ENCODE measurements at regions not wholly inside any gene's neighbourhood (a gene's known extent, or its start where the extent isn't known, plus 50 kb on each side); places are given as distances from the start of the nearest gene placed in this dataset.
"Not testable (repeated sequence)": the region's sequence is repeated elsewhere in the genome, so short reads cannot be mapped to it uniquely, and the experiment has no call there.

- Histone ChIP-seq H3K4me3 (no peak overlapping the region), H3K27me3 (replicated peaks) (no peaks in the 10 kb centered on the region), H3K36me3 (peaks cover 11% of the 10 kb centered on the region; the same call in 1 of the 2 replicates), H3K4me1 (replicated peaks) (no peaks in the 10 kb centered on the region), H3K27ac (no peak overlapping the region), H3K9me3 (replicated peaks) (no peaks in the 10 kb centered on the region)
- DNase-seq (ENCODE audit: low read depth in 1 of 2, low spot score in 2 of 2), result no peak
Observed at GRCh38 chr6:144785056-144785455, 499.9 kb downstream of the UTRN start.

DNA sequence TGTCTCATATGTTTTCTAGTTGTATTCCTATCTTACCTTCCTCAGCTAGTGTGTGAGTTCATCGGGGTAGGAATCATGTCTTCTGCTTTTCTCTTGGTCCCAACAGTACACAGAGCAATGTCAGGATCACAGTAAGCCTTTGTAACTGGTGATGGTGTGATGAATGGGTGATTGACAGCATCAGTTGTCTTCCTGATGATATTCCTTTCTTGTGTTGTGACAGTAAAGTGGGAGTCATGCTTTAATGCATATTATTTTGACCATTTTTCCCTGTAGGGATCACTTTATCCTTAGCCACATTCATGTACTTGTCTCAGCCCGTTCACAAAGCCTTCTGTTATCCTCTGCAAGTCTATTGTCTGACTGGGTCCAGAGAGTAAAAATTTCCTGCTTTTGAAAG, 501.7 kb downstream of the UTRN start:
- Histone ChIP-seq H3K4me1 (replicated peaks) (no peaks in the 10 kb centered on the region), H3K36me3 (peaks cover 15% of the 10 kb centered on the region; the same call in 1 of the 2 replicates), H3K9me3 (replicated peaks) (no peaks in the 10 kb centered on the region), H3K27me3 (replicated peaks) (no peaks in the 10 kb centered on the region), H3K4me3 (no peak overlapping the region), H3K27ac (no peak overlapping the region)
- DNase-seq (ENCODE audit: low read depth in 1 of 2, low spot score in 2 of 2), result no peak

- H3K4me1 ChIP-seq (replicated peaks), result peaks cover 12% of the 10 kb centered on the region
- H3K27me3 ChIP-seq (replicated peaks), result no peaks in the 10 kb centered on the region
- no peak for DNase-seq (ENCODE audit: low read depth in 1 of 2, low spot score in 2 of 2)
- no peaks in the 10 kb centered on the region for H3K9me3 ChIP-seq (replicated peaks)
- no peak overlapping the region for H3K4me3 ChIP-seq
- H3K27ac ChIP-seq, result no peak overlapping the region
- peaks cover 38% of the 10 kb centered on the region for H3K36me3 ChIP-seq
Observed at GRCh38 chr6:144793744-144794143, 508.6 kb downstream of the UTRN start.

- H3K27ac ChIP-seq; H3K9me3 ChIP-seq (replicated peaks); DNase-seq (ENCODE audit: low read depth in 1 of 2, low spot score in 2 of 2); H3K27me3 ChIP-seq (replicated peaks); H3K4me3 ChIP-seq: not testable (repeated sequence)
- peaks cover 44% of the 10 kb centered on the region for H3K36me3 ChIP-seq
- peaks cover 12% of the 10 kb centered on the region for H3K4me1 ChIP-seq (replicated peaks)
Observed at GRCh38 chr6:144795022-144795421, 509.9 kb downstream of the UTRN start.

GRCh38 chr6:144796070-144796469, 510.9 kb downstream of the UTRN start:
- Histone ChIP-seq H3K36me3 (peaks cover 39% of the 10 kb centered on the region), H3K27me3 (replicated peaks) (no peaks in the 10 kb centered on the region), H3K9me3 (replicated peaks) (no peaks in the 10 kb centered on the region), H3K27ac (no peak overlapping the region), H3K4me3 (no peak overlapping the region), H3K4me1 (replicated peaks) (peaks cover 12% of the 10 kb centered on the region)
- no peak for DNase-seq (ENCODE audit: low read depth in 1 of 2, low spot score in 2 of 2)

DNA sequence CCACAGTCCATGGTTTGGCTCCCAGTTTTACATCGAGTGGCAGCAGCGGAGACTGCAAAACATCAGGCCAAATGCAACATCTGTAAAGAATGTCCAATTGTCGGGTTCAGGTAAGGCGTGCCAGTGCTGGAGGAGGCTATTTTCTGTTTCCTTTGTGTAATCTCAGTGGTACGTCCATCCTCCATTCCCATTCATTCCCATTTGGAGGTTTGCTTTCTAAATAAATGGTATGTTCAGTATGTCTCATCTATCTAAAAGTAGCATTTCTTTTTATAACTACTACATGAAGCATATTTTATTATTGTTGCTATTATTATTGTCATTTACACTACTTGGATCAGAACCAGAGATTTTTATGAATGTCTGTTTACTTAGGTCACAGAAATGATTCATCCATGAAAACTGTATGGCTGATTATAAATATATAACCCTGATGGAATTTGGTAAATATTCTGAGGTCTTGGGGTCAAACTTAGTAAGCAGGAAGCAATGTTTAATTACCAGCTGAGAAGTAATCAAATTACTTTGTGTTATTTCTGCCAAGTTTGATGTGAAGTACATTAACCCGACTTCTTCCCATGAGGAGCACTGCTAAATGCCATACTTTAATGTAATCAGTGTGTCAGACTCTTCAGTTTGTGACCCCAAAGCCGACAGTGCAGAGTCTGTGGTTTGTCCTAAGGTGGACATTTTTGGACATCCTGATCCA, 512.9 kb downstream of the UTRN start:
- Histone ChIP-seq H3K9me3 (replicated peaks) (no peaks in the 10 kb centered on the region), H3K4me3 (no peak overlapping the region), H3K27me3 (replicated peaks) (no peaks in the 10 kb centered on the region), H3K36me3 (peaks cover 42% of the 10 kb centered on the region), H3K4me1 (replicated peaks) (peaks cover 12% of the 10 kb centered on the region), H3K27ac (peak overlapping the region; percentile 22; the same call in 1 of the 2 replicates)
- DNase-seq (ENCODE audit: low read depth in 1 of 2, low spot score in 2 of 2), result peak in 1 of 2 experiments; percentile 43

GRCh38 chr6:144804246-144804790, 519.2 kb downstream of the UTRN start:
- Histone ChIP-seq H3K27ac (no peak overlapping the region), H3K27me3 (replicated peaks) (no peaks in the 10 kb centered on the region), H3K36me3 (peaks cover 12% of the 10 kb centered on the region; the same call in 1 of the 2 replicates), H3K9me3 (replicated peaks) (no peaks in the 10 kb centered on the region), H3K4me3 (no peak overlapping the region), H3K4me1 (replicated peaks) (no peaks in the 10 kb centered on the region)
- no peak for DNase-seq (ENCODE audit: low read depth in 1 of 2, low spot score in 2 of 2)

GRCh38 chr6:144805049-144805448, 519.9 kb downstream of the UTRN start:
- DNase-seq (ENCODE audit: low read depth in 1 of 2, low spot score in 2 of 2), result no peak
- no peak overlapping the region for H3K4me3 ChIP-seq
- H3K27ac ChIP-seq, result no peak overlapping the region
- H3K36me3 ChIP-seq, result peaks cover 13% of the 10 kb centered on the region
- H3K9me3 ChIP-seq (replicated peaks), result no peaks in the 10 kb centered on the region
- H3K4me1 ChIP-seq (replicated peaks), result no peaks in the 10 kb centered on the region
- H3K27me3 ChIP-seq (replicated peaks), result no peaks in the 10 kb centered on the region

- no peaks in the 10 kb centered on the region for H3K9me3 ChIP-seq (replicated peaks)
- H3K36me3 ChIP-seq, result peaks cover 18% of the 10 kb centered on the region
- H3K27ac ChIP-seq, result no peak overlapping the region
- H3K4me1 ChIP-seq (replicated peaks), result no peaks in the 10 kb centered on the region
- no peaks in the 10 kb centered on the region for H3K27me3 ChIP-seq (replicated peaks)
- H3K4me3 ChIP-seq, result no peak overlapping the region
- no peak for DNase-seq (ENCODE audit: low read depth in 1 of 2, low spot score in 2 of 2)
Observed at GRCh38 chr6:144806222-144806621, 521.1 kb downstream of the UTRN start.

GRCh38 chr6:144809120-144809519, 524.0 kb downstream of the UTRN start:
- Histone ChIP-seq H3K4me3 (no peak overlapping the region), H3K27ac (no peak overlapping the region), H3K27me3 (replicated peaks) (no peaks in the 10 kb centered on the region), H3K9me3 (replicated peaks) (no peaks in the 10 kb centered on the region), H3K36me3 (peaks cover 16% of the 10 kb centered on the region), H3K4me1 (replicated peaks) (no peaks in the 10 kb centered on the region)
- peak in 1 of 2 experiments; percentile 8 for DNase-seq (ENCODE audit: low read depth in 1 of 2, low spot score in 2 of 2)

DNA sequence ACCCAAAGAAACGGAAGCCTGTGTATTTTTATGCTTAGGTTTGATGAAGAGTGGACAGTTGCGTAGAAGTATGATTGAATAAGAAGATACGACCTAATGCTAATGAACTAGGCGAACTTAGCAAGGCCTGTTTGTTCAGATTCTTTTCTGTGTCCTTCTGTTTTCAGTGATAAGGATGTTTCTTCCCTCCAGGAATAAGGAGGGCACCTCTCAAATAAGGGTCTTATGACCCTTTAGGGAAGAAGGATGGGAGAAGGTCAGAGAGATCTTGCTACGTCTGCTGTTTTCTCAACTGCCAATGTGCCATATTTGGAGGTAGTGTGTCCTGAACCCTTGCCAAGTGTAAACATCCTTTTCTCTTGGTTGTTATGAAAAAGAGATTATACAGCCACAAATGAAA, 524.8 kb downstream of the UTRN start:
- Histone ChIP-seq H3K27ac (no peak overlapping the region), H3K4me1 (replicated peaks) (no peaks in the 10 kb centered on the region), H3K4me3 (no peak overlapping the region), H3K36me3 (peaks cover 18% of the 10 kb centered on the region), H3K9me3 (replicated peaks) (no peaks in the 10 kb centered on the region), H3K27me3 (replicated peaks) (no peaks in the 10 kb centered on the region)
- no peak for DNase-seq (ENCODE audit: low read depth in 1 of 2, low spot score in 2 of 2)

- H3K27ac ChIP-seq, result no peak overlapping the region
- no peaks in the 10 kb centered on the region for H3K4me1 ChIP-seq (replicated peaks)
- no peaks in the 10 kb centered on the region for H3K27me3 ChIP-seq (replicated peaks)
- H3K36me3 ChIP-seq, result peaks cover 23% of the 10 kb centered on the region
- H3K9me3 ChIP-seq (replicated peaks), result no peaks in the 10 kb centered on the region
- H3K4me3 ChIP-seq, result no peak overlapping the region
- DNase-seq (ENCODE audit: low read depth in 1 of 2, low spot score in 2 of 2), result no peak
Observed at GRCh38 chr6:144811140-144811539, 526.0 kb downstream of the UTRN start.

DNA sequence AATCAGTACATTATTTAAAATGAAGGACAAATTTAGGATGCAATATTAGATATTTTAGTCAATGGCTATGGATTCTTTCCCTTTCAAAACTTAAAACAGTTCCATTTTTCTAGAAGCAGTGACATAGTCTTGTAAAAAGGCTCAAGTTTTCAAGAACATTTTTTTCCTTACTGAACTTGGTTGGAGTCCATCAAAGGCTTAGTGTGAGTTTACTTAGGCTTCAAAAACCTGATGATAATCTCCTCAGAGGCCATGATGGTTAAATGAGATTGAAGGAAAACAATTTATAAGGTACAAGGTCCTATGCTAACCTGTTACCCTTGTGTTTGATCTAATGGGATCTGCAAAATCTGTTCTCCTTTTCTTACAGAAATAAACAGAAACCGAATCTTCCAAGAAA, 531.8 kb downstream of the UTRN start:
- Histone ChIP-seq H3K4me3 (no peak overlapping the region), H3K36me3 (peaks cover 19% of the 10 kb centered on the region), H3K9me3 (replicated peaks) (no peaks in the 10 kb centered on the region), H3K27me3 (replicated peaks) (no peaks in the 10 kb centered on the region), H3K4me1 (replicated peaks) (no peaks in the 10 kb centered on the region), H3K27ac (no peak overlapping the region)
- DNase-seq (ENCODE audit: low read depth in 1 of 2, low spot score in 2 of 2), result no peak

DNA sequence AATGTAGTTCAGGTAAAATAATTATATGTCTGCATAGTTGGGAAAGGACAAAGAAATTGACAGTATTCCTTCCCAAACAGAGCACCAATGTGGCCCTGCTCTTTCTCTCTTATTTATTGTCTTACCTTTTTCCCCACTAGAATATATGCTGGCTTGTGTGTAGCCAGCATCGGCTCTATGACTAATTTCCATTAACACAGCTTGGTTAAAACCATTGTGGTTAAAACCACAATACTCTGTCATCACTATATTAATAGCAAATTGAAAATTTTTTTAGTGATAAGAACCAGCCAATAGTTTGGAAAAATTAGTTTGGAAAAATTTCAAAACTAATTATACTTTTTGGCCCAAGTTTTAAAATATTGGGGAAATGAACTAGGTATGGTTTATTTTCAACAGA, 535.1 kb downstream of the UTRN start:
- DNase-seq (ENCODE audit: low read depth in 1 of 2, low spot score in 2 of 2), result no peak
- H3K4me1 ChIP-seq (replicated peaks), result no peaks in the 10 kb centered on the region
- H3K36me3 ChIP-seq, result peaks cover 15% of the 10 kb centered on the region; the same call in 1 of the 2 replicates
- no peak overlapping the region for H3K27ac ChIP-seq
- no peaks in the 10 kb centered on the region for H3K9me3 ChIP-seq (replicated peaks)
- no peak overlapping the region for H3K4me3 ChIP-seq
- H3K27me3 ChIP-seq (replicated peaks), result no peaks in the 10 kb centered on the region

All from SJSA1 (cell line).